ENCODE measurements at regions not wholly inside any gene's neighbourhood (a gene's known extent, or its start where the extent isn't known, plus 50 kb on each side); places are given as distances from the start of the nearest gene placed in this dataset.

DNA sequence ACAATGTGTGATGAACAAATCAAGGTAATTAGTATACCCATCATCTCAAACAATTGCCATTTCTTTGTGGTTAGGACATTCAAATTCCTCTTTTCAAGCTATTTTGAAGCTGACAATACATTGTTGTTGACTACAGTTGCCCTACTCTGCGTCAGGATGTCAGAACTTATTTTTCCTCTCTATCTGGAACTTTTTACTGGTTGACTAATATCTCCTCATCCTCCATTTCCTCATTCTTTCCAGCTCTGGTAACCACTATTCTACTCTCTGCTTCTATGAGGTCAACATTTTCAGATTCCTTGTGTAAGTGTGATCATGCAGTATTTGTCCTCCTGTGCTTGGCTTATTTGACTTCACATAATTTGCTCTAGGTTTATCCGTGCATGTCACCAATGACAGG lies 240.5 kb upstream of the HS3ST1 start:
- Histone ChIP-seq H3K9ac (ENCODE audit: low read depth in 1 of 2, low read length in 2 of 2) (no peak overlapping the region), H3K4me1 (ENCODE audit: control insufficient read depth in 4 of 4, insufficient read depth in 4 of 4, low read length in 3 of 4) (no peaks in the 10 kb centered on the region), H3K4me3 (ENCODE audit: low read depth in 1 of 3, low read length in 3 of 3) (no peak overlapping the region), H3K36me3 (ENCODE audit: control insufficient read depth in 4 of 4, insufficient read depth in 3 of 4, low read depth in 1 of 4, low read length in 3 of 4) (no peaks in the 10 kb centered on the region), H3K27me3 (ENCODE audit: control insufficient read depth in 4 of 4, insufficient read depth in 4 of 4, low read length in 3 of 4) (no peaks in the 10 kb centered on the region), H3K9me3 (ENCODE audit: control insufficient read depth in 4 of 4, low read length in 3 of 4) (no peaks in the 10 kb centered on the region), H3K27ac (ENCODE audit: low read depth in 1 of 2, low read length in 2 of 2) (no peak overlapping the region)
- TF ChIP-seq, protein P1, sequence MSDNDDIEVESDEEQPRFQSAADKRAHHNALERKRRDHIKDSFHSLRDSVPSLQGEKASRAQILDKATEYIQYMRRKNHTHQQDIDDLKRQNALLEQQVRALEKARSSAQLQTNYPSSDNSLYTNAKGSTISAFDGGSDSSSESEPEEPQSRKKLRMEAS (IDR thresholded peaks at IDR 0.05), result no peak
- no peak for TF ChIP-seq CTCF (IDR thresholded peaks at IDR 0.05; ENCODE audit: low read depth, low read length, missing input control)
- TF ChIP-seq RXRA (IDR thresholded peaks at IDR 0.05), result no peak
- no peak for TF ChIP-seq YY1 (IDR thresholded peaks at IDR 0.05)
- TF ChIP-seq TAF1 (conservative IDR thresholded peaks at IDR 0.05), result no peak
- TF ChIP-seq FOXA2 (IDR thresholded peaks at IDR 0.05), result no peak
- no peak for TF ChIP-seq HNF4A (conservative IDR thresholded peaks at IDR 0.05)
- no peak for TF ChIP-seq HNF4G (IDR thresholded peaks at IDR 0.05)
- WGBS, result 72% methylated on average over 2 of the region's 2 CpGs
- no peak for DNase-seq (ENCODE audit: low spot score)

GRCh38 chr4:11663114-11663513 lies 234.4 kb upstream of the HS3ST1 start:
- no peaks in the 10 kb centered on the region for H3K4me1 ChIP-seq (ENCODE audit: control insufficient read depth in 4 of 4, insufficient read depth in 4 of 4, low read length in 3 of 4)
- no peak overlapping the region for H3K4me3 ChIP-seq (ENCODE audit: low read depth in 1 of 3, low read length in 3 of 3)
- no peaks in the 10 kb centered on the region for H3K27me3 ChIP-seq (ENCODE audit: control insufficient read depth in 4 of 4, insufficient read depth in 4 of 4, low read length in 3 of 4)
- no peaks in the 10 kb centered on the region for H3K36me3 ChIP-seq (ENCODE audit: control insufficient read depth in 4 of 4, insufficient read depth in 3 of 4, low read depth in 1 of 4, low read length in 3 of 4)
- H3K27ac ChIP-seq (ENCODE audit: low read depth in 1 of 2, low read length in 2 of 2), result no peak overlapping the region
- DNase-seq (ENCODE audit: low spot score), result no peak
- 90% methylated on average over 4 of the region's 4 CpGs for WGBS
- H3K9ac ChIP-seq (ENCODE audit: low read depth in 1 of 2, low read length in 2 of 2), result no peak overlapping the region
- no peaks in the 10 kb centered on the region for H3K9me3 ChIP-seq (ENCODE audit: control insufficient read depth in 4 of 4, low read length in 3 of 4)
- no peak for TF ChIP-seq REST (IDR thresholded peaks at IDR 0.05)
- TF ChIP-seq FOXA1 (IDR thresholded peaks at IDR 0.05), result no peak
- TF ChIP-seq TAF1 (conservative IDR thresholded peaks at IDR 0.05), result no peak

DNA sequence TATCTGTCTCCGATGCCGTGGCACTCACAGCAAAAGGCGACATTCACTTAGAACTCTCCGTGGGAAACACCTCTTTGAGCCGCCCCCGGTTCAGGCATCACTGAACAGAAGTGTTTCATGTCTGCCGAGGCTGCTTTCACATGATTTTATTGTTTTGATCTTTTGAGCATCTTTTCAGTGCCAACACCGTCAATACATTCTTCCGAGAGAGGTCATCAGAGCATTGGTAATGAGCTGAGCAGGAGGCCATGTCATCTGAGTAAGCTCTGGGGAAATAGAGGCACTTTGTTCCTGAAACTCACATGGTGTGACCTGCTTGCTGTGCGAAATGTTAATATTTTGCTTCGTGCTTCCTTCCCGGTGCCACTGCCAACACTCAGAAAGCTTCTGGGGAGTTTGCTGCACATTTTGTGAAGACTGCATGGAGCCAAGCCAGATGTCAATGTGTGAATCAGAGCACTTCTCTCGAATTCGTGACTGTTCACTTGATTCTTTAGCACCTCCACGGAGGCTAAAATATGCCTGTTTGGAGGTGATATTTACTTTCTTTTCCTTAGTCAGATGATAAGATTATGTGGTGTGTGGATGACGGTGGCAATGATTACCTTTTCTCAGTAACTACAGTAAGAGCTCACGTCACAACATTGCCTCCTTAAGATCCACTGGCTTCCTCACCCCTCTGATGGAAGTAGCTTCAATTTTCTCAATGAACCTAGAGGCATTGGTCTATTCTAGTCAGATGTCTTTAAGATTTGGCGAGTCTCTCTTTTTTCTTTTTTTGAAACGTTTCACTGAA lies 222.3 kb upstream of the HS3ST1 start:
- Histone ChIP-seq H3K9ac (ENCODE audit: low read depth in 1 of 2, low read length in 2 of 2) (no peak overlapping the region), H3K4me1 (ENCODE audit: control insufficient read depth in 4 of 4, insufficient read depth in 4 of 4, low read length in 3 of 4) (no peaks in the 10 kb centered on the region), H3K4me3 (ENCODE audit: low read depth in 1 of 3, low read length in 3 of 3) (no peak overlapping the region), H3K36me3 (ENCODE audit: control insufficient read depth in 4 of 4, insufficient read depth in 3 of 4, low read depth in 1 of 4, low read length in 3 of 4) (no peaks in the 10 kb centered on the region), H3K27me3 (ENCODE audit: control insufficient read depth in 4 of 4, insufficient read depth in 4 of 4, low read length in 3 of 4) (no peaks in the 10 kb centered on the region), H3K9me3 (ENCODE audit: control insufficient read depth in 4 of 4, low read length in 3 of 4) (no peaks in the 10 kb centered on the region), H3K27ac (ENCODE audit: low read depth in 1 of 2, low read length in 2 of 2) (no peak overlapping the region)
- WGBS, result 77% methylated on average over 19 of the region's 19 CpGs
- DNase-seq (ENCODE audit: low spot score), result no peak
- TF ChIP-seq NR2F2 (IDR thresholded peaks at IDR 0.05), result no peak
- TF ChIP-seq TAF1 (conservative IDR thresholded peaks at IDR 0.05), result no peak
- no peak for TF ChIP-seq YY1 (IDR thresholded peaks at IDR 0.05)
- no peak for TF ChIP-seq ATF3 (IDR thresholded peaks at IDR 0.05)
- TF ChIP-seq SP1 (IDR thresholded peaks at IDR 0.05), result no peak
- TF ChIP-seq ZBTB33 (IDR thresholded peaks at IDR 0.05), result no peak
- no peak for TF ChIP-seq FOXA1 (IDR thresholded peaks at IDR 0.05)
- TF ChIP-seq CTCF (IDR thresholded peaks at IDR 0.05; ENCODE audit: low read depth, low read length, missing input control), result no peak
